GM19035 (cell line): ENCODE measurements at regions not wholly inside any gene's neighbourhood (a gene's known extent, or its start where the extent isn't known, plus 50 kb on each side); places are given as distances from the start of the nearest gene placed in this dataset.
"Not testable (repeated sequence)": the region's sequence is repeated elsewhere in the genome, so short reads cannot be mapped to it uniquely, and the experiment has no call there.

ENCODE experiments used
- ATAC-seq: cut with Tn5 transposase; IDR thresholded peaks from one replicate; pipeline ENCODE4 v1.9.1; 2021; ENCODE audit not compliant: unreplicated experiment

GRCh38 chrY:16715278-16715677 is 1164.7 kb downstream of the CDY2B start:
- ATAC-seq: no peak

GRCh38 chrY:16673102-16673787 is 1206.8 kb downstream of the CDY2B start:
- peak; percentile 86 for ATAC-seq

- ATAC-seq: no peak
Measured at GRCh38 chrY:16668402-16668801, 1211.6 kb downstream of the CDY2B start.

GRCh38 chrY:16662741-16663140 is 1217.3 kb downstream of the CDY2B start:
- ATAC-seq: no peak

GRCh38 chrY:16659340-16659739 is 1220.7 kb downstream of the CDY2B start:
- no peak for ATAC-seq

GRCh38 chrY:16653971-16654370 is 1226.0 kb downstream of the CDY2B start:
- ATAC-seq: no peak

GRCh38 chrY:16645991-16646390 is 1234.0 kb downstream of the CDY2B start:
- no peak for ATAC-seq

GRCh38 chrY:16645449-16645848 is 1234.6 kb downstream of the CDY2B start:
- ATAC-seq: no peak

- ATAC-seq: peak; percentile 56
Measured at GRCh38 chrY:16644270-16644800, 1235.7 kb downstream of the CDY2B start.

- peak; percentile 42 for ATAC-seq
Measured at GRCh38 chrY:16639777-16640176, 1240.2 kb downstream of the CDY2B start.

GRCh38 chrY:16638743-16639142 is 1241.3 kb downstream of the CDY2B start:
- ATAC-seq: not testable (repeated sequence)

- ATAC-seq: peak; percentile 97
Measured at GRCh38 chrY:16636254-16636653, 1243.8 kb downstream of the CDY2B start.

- no peak for ATAC-seq
Measured at GRCh38 chrY:16629146-16629545, 1250.9 kb downstream of the CDY2B start.

GRCh38 chrY:16627122-16627521 is 1252.9 kb downstream of the CDY2B start:
- ATAC-seq: no peak

- no peak for ATAC-seq
Measured at GRCh38 chrY:16616201-16616975, 1263.6 kb downstream of the CDY2B start.

- ATAC-seq: no peak
Measured at GRCh38 chrY:16608679-16609078, 1271.3 kb downstream of the CDY2B start.

GRCh38 chrY:16602146-16602545 is 1277.9 kb downstream of the CDY2B start:
- ATAC-seq: no peak

- ATAC-seq: no peak
Measured at GRCh38 chrY:16601626-16602025, 1278.4 kb downstream of the CDY2B start.

GRCh38 chrY:16572061-16572460 is 1308.0 kb downstream of the CDY2B start:
- no peak for ATAC-seq

- no peak for ATAC-seq
Measured at GRCh38 chrY:16562491-16562890, 1317.5 kb downstream of the CDY2B start.

- ATAC-seq: no peak
Measured at GRCh38 chrY:16522021-16522420, 1358.0 kb downstream of the CDY2B start.

- ATAC-seq: no peak
Measured at GRCh38 chrY:16502733-16503214, 1377.2 kb downstream of the CDY2B start.
